ENCODE measurements at regions not wholly inside any gene's neighbourhood (a gene's known extent, or its start where the extent isn't known, plus 50 kb on each side); places are given as distances from the start of the nearest gene placed in this dataset.

DNA sequence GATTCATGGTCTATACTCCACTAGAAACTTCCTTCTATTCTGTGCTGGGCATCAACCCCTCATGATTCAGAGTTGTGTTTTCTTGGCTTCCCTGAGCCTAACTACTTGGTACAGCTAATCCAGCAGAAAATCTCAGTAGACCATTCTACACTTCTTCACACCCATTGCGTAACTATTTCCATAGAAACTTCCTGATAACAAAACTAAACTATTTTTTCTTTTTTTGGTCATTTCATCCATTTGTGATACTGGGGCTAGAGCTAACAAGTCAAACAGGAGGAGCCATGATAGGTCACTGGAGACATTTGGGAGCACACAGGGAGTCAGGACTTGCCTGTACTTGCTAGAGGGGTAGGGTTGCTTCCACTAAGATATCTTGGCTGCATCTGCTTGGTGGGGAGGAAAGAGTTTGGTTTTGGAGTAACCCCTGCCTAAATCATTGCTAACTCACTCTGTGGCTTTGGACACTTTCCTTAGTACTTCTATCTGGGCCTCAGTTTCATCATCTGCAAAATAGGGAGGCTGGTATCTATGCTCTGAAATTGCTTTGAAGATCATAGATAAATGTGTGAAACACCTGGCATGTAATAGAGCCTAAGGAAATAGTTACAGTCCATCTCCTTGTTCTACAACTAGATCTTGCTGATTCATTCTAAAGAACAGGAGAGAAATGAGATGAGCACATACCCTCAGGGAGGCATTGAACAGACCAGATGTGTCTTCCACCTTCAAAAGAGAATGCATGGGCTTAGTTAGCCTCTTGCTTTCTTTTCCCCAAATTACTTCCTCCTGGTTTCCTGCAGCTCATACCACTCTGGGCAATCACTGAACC, 127.9 kb upstream of the ADGRF1 start:
- TF ChIP-seq, protein P1, sequence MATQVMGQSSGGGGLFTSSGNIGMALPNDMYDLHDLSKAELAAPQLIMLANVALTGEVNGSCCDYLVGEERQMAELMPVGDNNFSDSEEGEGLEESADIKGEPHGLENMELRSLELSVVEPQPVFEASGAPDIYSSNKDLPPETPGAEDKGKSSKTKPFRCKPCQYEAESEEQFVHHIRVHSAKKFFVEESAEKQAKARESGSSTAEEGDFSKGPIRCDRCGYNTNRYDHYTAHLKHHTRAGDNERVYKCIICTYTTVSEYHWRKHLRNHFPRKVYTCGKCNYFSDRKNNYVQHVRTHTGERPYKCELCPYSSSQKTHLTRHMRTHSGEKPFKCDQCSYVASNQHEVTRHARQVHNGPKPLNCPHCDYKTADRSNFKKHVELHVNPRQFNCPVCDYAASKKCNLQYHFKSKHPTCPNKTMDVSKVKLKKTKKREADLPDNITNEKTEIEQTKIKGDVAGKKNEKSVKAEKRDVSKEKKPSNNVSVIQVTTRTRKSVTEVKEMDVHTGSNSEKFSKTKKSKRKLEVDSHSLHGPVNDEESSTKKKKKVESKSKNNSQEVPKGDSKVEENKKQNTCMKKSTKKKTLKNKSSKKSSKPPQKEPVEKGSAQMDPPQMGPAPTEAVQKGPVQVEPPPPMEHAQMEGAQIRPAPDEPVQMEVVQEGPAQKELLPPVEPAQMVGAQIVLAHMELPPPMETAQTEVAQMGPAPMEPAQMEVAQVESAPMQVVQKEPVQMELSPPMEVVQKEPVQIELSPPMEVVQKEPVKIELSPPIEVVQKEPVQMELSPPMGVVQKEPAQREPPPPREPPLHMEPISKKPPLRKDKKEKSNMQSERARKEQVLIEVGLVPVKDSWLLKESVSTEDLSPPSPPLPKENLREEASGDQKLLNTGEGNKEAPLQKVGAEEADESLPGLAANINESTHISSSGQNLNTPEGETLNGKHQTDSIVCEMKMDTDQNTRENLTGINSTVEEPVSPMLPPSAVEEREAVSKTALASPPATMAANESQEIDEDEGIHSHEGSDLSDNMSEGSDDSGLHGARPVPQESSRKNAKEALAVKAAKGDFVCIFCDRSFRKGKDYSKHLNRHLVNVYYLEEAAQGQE (IDR thresholded peaks at IDR 0.05; ENCODE audit: insufficient read depth in 1 of 2, low read depth in 2 of 2, low read length in 2 of 2) = no peak
- TF ChIP-seq POLR2AphosphoS5 (IDR thresholded peaks at IDR 0.05; ENCODE audit: low read depth, low read length) (no peak), SIN3A (IDR thresholded peaks at IDR 0.05; ENCODE audit: borderline replicate concordance, insufficient read depth, low read length) (no peak), TAF1 (IDR thresholded peaks at IDR 0.05; ENCODE audit: borderline replicate concordance, insufficient read depth, low read length) (no peak), FOXP2 (optimal IDR thresholded peaks at IDR 0.05; ENCODE audit: borderline replicate concordance, extremely low read depth, extremely low read length, insufficient read depth) (no peak)
